ENCODE measurements at regions not wholly inside any gene's neighbourhood (a gene's known extent, or its start where the extent isn't known, plus 50 kb on each side); places are given as distances from the start of the nearest gene placed in this dataset.

DNA sequence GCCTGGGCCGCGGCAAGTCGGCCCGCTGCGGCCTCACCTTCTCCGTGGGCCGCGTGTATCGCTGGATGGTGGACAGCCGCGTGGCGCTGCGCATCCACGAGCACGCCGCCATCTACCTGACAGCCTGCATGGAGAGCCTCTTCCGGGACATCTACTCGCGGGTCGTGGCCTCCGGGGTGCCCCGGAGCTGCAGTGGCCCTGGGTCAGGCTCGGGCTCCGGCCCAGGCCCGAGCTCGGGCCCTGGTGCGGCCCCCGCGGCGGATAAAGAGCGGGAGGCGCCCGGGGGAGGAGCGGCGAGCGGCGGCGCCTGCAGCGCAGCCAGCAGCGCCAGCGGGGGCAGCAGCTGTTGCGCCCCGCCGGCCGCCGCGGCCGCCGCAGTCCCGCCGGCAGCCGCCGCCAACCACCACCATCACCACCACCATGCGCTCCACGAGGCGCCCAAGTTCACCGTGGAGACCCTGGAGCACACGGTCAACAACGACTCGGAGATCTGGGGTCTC, 226.2 kb upstream of the CRY1 start:
- Mint-ChIP-seq H3K9me3 (ENCODE audit: unreplicated experiment) (no peaks in the 10 kb centered on the region), H3K4me3 (ENCODE audit: unreplicated experiment) (peak overlapping the region; percentile 57)

GRCh38 chr12:107320033-107320928, 226.9 kb upstream of the CRY1 start:
- Mint-ChIP-seq H3K27ac (ENCODE audit: unreplicated experiment) (no peak overlapping the region), H3K4me1 (ENCODE audit: unreplicated experiment) (peaks cover 22% of the 10 kb centered on the region), H3K9me3 (ENCODE audit: unreplicated experiment) (no peaks in the 10 kb centered on the region), H3K4me3 (ENCODE audit: unreplicated experiment) (peak overlapping the region; percentile 57), H3K27me3 (ENCODE audit: unreplicated experiment) (peaks cover 80% of the 10 kb centered on the region), H3K36me3 (ENCODE audit: unreplicated experiment) (no peaks in the 10 kb centered on the region)
- DNase-seq (ENCODE audit: extremely low spot score, unreplicated experiment) = no peak
- no peak for TF ChIP-seq CTCF (IDR thresholded peaks at IDR 0.05)

More for the DNA sequence above, 226.2 kb upstream of the CRY1 start:
- Mint-ChIP-seq H3K36me3 (ENCODE audit: unreplicated experiment) (no peaks in the 10 kb centered on the region), H3K27ac (ENCODE audit: unreplicated experiment) (no peak overlapping the region), H3K27me3 (ENCODE audit: unreplicated experiment) (peaks cover 82% of the 10 kb centered on the region), H3K4me1 (ENCODE audit: unreplicated experiment) (peaks cover 22% of the 10 kb centered on the region)
- DNase-seq (ENCODE audit: extremely low spot score, unreplicated experiment) = no peak
- TF ChIP-seq CTCF (IDR thresholded peaks at IDR 0.05) = no peak

- DNase-seq (ENCODE audit: extremely low spot score, unreplicated experiment) = no peak
- Mint-ChIP-seq H3K27me3 (ENCODE audit: unreplicated experiment) (peaks cover 76% of the 10 kb centered on the region), H3K9me3 (ENCODE audit: unreplicated experiment) (no peaks in the 10 kb centered on the region), H3K27ac (ENCODE audit: unreplicated experiment) (no peak overlapping the region), H3K36me3 (ENCODE audit: unreplicated experiment) (no peaks in the 10 kb centered on the region), H3K4me1 (ENCODE audit: unreplicated experiment) (peaks cover 22% of the 10 kb centered on the region), H3K4me3 (ENCODE audit: unreplicated experiment) (peak overlapping the region; percentile 57)
- TF ChIP-seq CTCF (IDR thresholded peaks at IDR 0.05) = no peak
Observed at GRCh38 chr12:107320929-107321631, 227.7 kb upstream of the CRY1 start.

DNA sequence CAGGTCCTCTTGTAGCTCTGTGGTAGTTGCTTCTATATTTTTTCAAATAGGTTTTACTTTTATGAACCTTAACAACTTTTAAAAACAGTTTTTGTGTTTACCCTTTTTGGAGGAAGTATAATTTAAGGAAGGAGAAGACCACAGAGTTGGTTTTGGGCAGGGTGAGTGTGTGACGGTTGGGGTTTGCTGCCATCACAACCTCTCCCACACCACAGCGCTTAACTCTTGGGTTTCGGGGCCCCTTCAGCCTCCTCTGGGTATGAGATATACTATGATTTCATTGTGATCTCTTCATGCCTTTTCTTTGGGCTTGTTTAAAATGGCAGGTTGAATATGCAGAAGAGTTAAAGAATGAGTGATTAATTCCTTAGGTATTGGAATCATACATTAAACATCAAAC, 228.7 kb upstream of the CRY1 start:
- no peak for TF ChIP-seq CTCF (IDR thresholded peaks at IDR 0.05)
- H3K27ac Mint-ChIP-seq (ENCODE audit: unreplicated experiment) = no peak overlapping the region
- H3K27me3 Mint-ChIP-seq (ENCODE audit: unreplicated experiment) = peaks cover 69% of the 10 kb centered on the region
- no peak overlapping the region for H3K4me3 Mint-ChIP-seq (ENCODE audit: unreplicated experiment)
- peaks cover 22% of the 10 kb centered on the region for H3K4me1 Mint-ChIP-seq (ENCODE audit: unreplicated experiment)
- H3K36me3 Mint-ChIP-seq (ENCODE audit: unreplicated experiment) = no peaks in the 10 kb centered on the region
- no peaks in the 10 kb centered on the region for H3K9me3 Mint-ChIP-seq (ENCODE audit: unreplicated experiment)
- DNase-seq (ENCODE audit: extremely low spot score, unreplicated experiment) = no peak

DNA sequence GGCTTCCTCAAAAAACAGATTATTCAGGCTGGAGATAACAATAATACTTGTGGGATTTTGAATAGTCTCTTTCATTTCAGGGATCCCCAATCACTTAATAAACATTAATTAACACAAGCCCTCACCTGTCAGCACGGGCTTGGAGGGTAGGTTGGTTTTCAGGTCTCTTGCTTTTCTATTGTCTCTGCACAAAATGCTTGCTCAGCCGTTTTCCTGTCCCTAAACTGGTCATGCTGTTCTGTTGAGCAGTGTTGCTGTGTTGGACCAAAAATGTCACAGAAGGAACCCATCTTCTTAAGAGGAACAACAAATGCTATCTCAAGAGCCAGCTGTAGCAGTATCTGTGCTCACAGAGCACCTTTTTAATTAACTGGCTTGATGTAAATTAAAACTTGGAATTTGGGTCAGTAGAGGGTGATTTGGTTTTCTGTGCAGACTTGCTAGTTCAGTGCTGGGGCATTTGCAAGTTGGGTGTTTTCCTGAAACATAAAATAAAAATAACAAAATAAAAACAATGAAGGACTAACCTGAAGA, 231.8 kb upstream of the CRY1 start:
- no peaks in the 10 kb centered on the region for H3K9me3 Mint-ChIP-seq (ENCODE audit: unreplicated experiment)
- H3K27ac Mint-ChIP-seq (ENCODE audit: unreplicated experiment) = no peak overlapping the region
- no peak for DNase-seq (ENCODE audit: extremely low spot score, unreplicated experiment)
- H3K27me3 Mint-ChIP-seq (ENCODE audit: unreplicated experiment) = peaks cover 52% of the 10 kb centered on the region
- no peaks in the 10 kb centered on the region for H3K36me3 Mint-ChIP-seq (ENCODE audit: unreplicated experiment)
- TF ChIP-seq CTCF (IDR thresholded peaks at IDR 0.05) = no peak
- H3K4me1 Mint-ChIP-seq (ENCODE audit: unreplicated experiment) = peaks cover 12% of the 10 kb centered on the region
- H3K4me3 Mint-ChIP-seq (ENCODE audit: unreplicated experiment) = no peak overlapping the region

Measured in osteocyte (in vitro differentiated cells).